ENCODE measurements at regions not wholly inside any gene's neighbourhood (a gene's known extent, or its start where the extent isn't known, plus 50 kb on each side); places are given as distances from the start of the nearest gene placed in this dataset.

GRCh38 chr3:5572168-5572567 lies 384.7 kb downstream of the EDEM1 start:
- TF ChIP-seq CTCF (IDR thresholded peaks at IDR 0.05; ENCODE audit: insufficient read depth, low read depth, low read length): no peak
- Histone ChIP-seq H3K27me3 (ENCODE audit: control insufficient read depth, insufficient read depth, low read length) (no peaks in the 10 kb centered on the region), H3K4me3 (ENCODE audit: low read depth, low read length) (no peak overlapping the region), H3K36me3 (ENCODE audit: control insufficient read depth, insufficient read depth, low read length) (no peaks in the 10 kb centered on the region)
- ChIA-PET POLR2A (no interaction called here), CTCF (no interaction called here)
- DNase-seq (ENCODE audit: low read depth): no peak

- ChIA-PET CTCF (interaction anchor here (0.6 to 1.0 kb wide), 2 partner anchors 9 to 87 kb away, joined by 3 read pairs; no protein-coding TSS in a partner anchor), POLR2A (no interaction called here)
- H3K4me3 ChIP-seq (ENCODE audit: low read depth, low read length): no peak overlapping the region
- no peaks in the 10 kb centered on the region for H3K36me3 ChIP-seq (ENCODE audit: control insufficient read depth, insufficient read depth, low read length)
- DNase-seq (ENCODE audit: low read depth): no peak
- TF ChIP-seq CTCF (IDR thresholded peaks at IDR 0.05; ENCODE audit: insufficient read depth, low read depth, low read length): no peak
- no peaks in the 10 kb centered on the region for H3K27me3 ChIP-seq (ENCODE audit: control insufficient read depth, insufficient read depth, low read length)
These were observed 388.9 kb downstream of the EDEM1 start for GRCh38 chr3:5576277-5577011.

- CTCF ChIA-PET: no interaction called here
- no peak for TF ChIP-seq CTCF (IDR thresholded peaks at IDR 0.05; ENCODE audit: insufficient read depth, low read depth, low read length)
- Histone ChIP-seq H3K4me3 (ENCODE audit: low read depth, low read length) (no peak overlapping the region), H3K27me3 (ENCODE audit: control insufficient read depth, insufficient read depth, low read length) (no peaks in the 10 kb centered on the region), H3K36me3 (ENCODE audit: control insufficient read depth, insufficient read depth, low read length) (no peaks in the 10 kb centered on the region)
- DNase-seq (ENCODE audit: low read depth): no peak
- POLR2A ChIA-PET: no interaction called here
These were observed 391.7 kb downstream of the EDEM1 start for GRCh38 chr3:5579139-5579602.

GRCh38 chr3:5579946-5580345 lies 392.4 kb downstream of the EDEM1 start:
- no peaks in the 10 kb centered on the region for H3K36me3 ChIP-seq (ENCODE audit: control insufficient read depth, insufficient read depth, low read length)
- no peak overlapping the region for H3K4me3 ChIP-seq (ENCODE audit: low read depth, low read length)
- ChIA-PET POLR2A (no interaction called here), CTCF (no interaction called here)
- no peak for TF ChIP-seq CTCF (IDR thresholded peaks at IDR 0.05; ENCODE audit: insufficient read depth, low read depth, low read length)
- H3K27me3 ChIP-seq (ENCODE audit: control insufficient read depth, insufficient read depth, low read length): no peaks in the 10 kb centered on the region
- DNase-seq (ENCODE audit: low read depth): no peak

- H3K27me3 ChIP-seq (ENCODE audit: control insufficient read depth, insufficient read depth, low read length): no peaks in the 10 kb centered on the region
- TF ChIP-seq CTCF (IDR thresholded peaks at IDR 0.05; ENCODE audit: insufficient read depth, low read depth, low read length): no peak
- no peak overlapping the region for H3K4me3 ChIP-seq (ENCODE audit: low read depth, low read length)
- ChIA-PET POLR2A (no interaction called here), CTCF (no interaction called here)
- DNase-seq (ENCODE audit: low read depth): no peak
- no peaks in the 10 kb centered on the region for H3K36me3 ChIP-seq (ENCODE audit: control insufficient read depth, insufficient read depth, low read length)
These were observed 393.3 kb downstream of the EDEM1 start for GRCh38 chr3:5580826-5581225.

Measured in BJ (cell line).